ENCODE measurements at regions not wholly inside any gene's neighbourhood (a gene's known extent, or its start where the extent isn't known, plus 50 kb on each side); places are given as distances from the start of the nearest gene placed in this dataset.

DNA sequence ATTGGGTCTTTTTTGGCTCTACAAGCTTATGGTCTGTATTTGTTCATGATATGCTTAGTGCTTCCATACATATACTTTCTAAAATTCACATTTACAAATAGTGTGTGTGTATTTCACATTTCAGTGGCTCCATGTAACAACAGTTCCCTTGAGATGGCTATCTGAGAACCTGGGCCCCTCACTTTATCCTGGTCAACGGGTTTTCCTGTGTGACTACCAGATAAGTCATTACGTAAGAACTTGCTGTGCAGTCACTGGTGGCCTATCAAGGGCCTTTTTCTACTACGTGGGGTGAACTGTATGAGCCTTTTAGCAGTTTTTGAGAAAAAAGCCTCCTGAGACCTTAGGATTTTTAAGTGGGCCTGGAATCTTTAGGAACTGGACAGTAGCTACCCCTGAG, 454.1 kb downstream of the PCNX1 start:
- H3K4me3 Mint-ChIP-seq: peak overlapping the region in 1 of 10 donors; percentile 52
- H3K27ac Mint-ChIP-seq: peak overlapping the region in 2 of 10 donors; percentile 40 to 81
- H3K36me3 Mint-ChIP-seq: peaks cover 3 to 18% (median 12%) of the 10 kb centered on the region in 3 donors
- ATAC-seq (no peak), DNase-seq (no peak)
- POLR2A ChIA-PET: no interaction called here
- H3K27me3 Mint-ChIP-seq: no peaks in the 10 kb centered on the region
- peaks cover 19 to 76% (median 45%) of the 10 kb centered on the region in 4 donors for H3K4me1 Mint-ChIP-seq
- H3K9me3 Mint-ChIP-seq: peaks cover 0 to 17% (median 2%) of the 10 kb centered on the region in 9 donors

DNA sequence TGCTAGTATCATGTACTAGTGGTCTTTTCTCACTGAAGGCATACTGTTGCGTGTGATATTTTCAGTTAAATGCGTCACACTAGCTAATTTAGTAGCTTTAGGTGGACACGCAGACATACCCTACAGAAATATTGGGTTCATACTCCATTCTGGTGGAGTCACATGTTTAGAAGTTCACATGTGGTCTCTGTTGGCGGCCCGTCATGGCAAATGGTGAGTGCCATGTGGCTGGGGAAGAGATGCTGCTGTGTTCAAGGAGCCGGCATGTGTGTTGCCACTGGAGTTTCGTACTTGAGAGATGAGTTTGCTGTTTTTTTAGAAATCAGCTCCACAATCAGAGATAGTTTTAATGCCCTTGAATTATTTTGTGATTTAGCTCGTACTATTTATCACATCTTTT, 454.6 kb downstream of the PCNX1 start:
- no peak for DNase-seq
- H3K36me3 Mint-ChIP-seq: peaks cover 3 to 18% (median 12%) of the 10 kb centered on the region in 3 donors
- H3K9me3 Mint-ChIP-seq: peaks cover 0 to 17% (median 2%) of the 10 kb centered on the region in 9 donors
- POLR2A ChIA-PET: no interaction called here
- H3K27ac Mint-ChIP-seq: peak overlapping the region in 2 of 10 donors; percentile 33 to 81
- peaks cover 19 to 78% (median 45%) of the 10 kb centered on the region in 4 donors for H3K4me1 Mint-ChIP-seq
- no peaks in the 10 kb centered on the region for H3K27me3 Mint-ChIP-seq
- ATAC-seq: no peak
- H3K4me3 Mint-ChIP-seq: no peak overlapping the region

DNA sequence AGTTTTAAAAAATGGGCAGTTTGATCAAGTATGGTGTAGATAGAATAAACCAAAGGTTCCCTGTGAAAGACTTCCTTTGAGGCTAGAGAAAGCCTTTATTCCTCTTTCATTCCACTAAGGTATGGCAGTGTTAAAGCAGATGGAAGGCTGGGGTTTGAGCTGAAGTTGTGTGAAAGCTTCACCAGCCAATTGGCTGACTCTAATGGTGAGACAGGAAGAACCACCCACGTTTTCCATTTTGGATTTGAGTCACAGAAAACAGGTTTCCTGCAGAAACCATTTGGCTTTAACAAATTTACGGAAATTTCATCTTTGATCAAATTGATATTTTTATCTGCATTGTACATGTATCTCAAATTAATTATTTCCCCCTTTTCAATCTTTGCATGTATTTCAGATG, 455.0 kb downstream of the PCNX1 start:
- H3K4me3 Mint-ChIP-seq: no peak overlapping the region
- peaks cover 19 to 75% (median 45%) of the 10 kb centered on the region in 4 donors for H3K4me1 Mint-ChIP-seq
- POLR2A ChIA-PET: no interaction called here
- peaks cover 3 to 18% (median 12%) of the 10 kb centered on the region in 3 donors for H3K36me3 Mint-ChIP-seq
- H3K27ac Mint-ChIP-seq: peak overlapping the region in 2 of 10 donors; percentile 70 to 81
- H3K9me3 Mint-ChIP-seq: peaks cover 0 to 17% (median 2%) of the 10 kb centered on the region in 9 donors
- DNase-seq: no peak
- ATAC-seq: no peak
- no peaks in the 10 kb centered on the region for H3K27me3 Mint-ChIP-seq

GRCh38 chr14:71362920-71363584, 455.8 kb downstream of the PCNX1 start:
- Mint-ChIP-seq H3K27ac (peak overlapping the region in 5 of 10 donors; percentile 1 to 81 (median 69)), H3K4me3 (no peak overlapping the region), H3K4me1 (peaks cover 19 to 75% (median 45%) of the 10 kb centered on the region in 4 donors), H3K9me3 (peaks cover 0 to 17% (median 2%) of the 10 kb centered on the region in 9 donors), H3K36me3 (peaks cover 2 to 13% (median 12%) of the 10 kb centered on the region in 3 donors), H3K27me3 (no peaks in the 10 kb centered on the region)
- no peak for ATAC-seq
- POLR2A ChIA-PET: no interaction called here
- DNase-seq: no peak

- Mint-ChIP-seq H3K27me3 (no peaks in the 10 kb centered on the region), H3K4me3 (peak overlapping the region in 1 of 10 donors; percentile 36), H3K9me3 (peaks cover 0 to 6% (median under 1%) of the 10 kb centered on the region in 9 donors), H3K27ac (peak overlapping the region in 5 of 10 donors; percentile 18 to 81 (median 29)), H3K36me3 (peaks cover 0 to 5% (median 1%) of the 10 kb centered on the region in 3 donors), H3K4me1 (peaks cover 15 to 64% (median 35%) of the 10 kb centered on the region in 4 donors)
- ATAC-seq (no peak), DNase-seq (no peak)
- POLR2A ChIA-PET: no interaction called here
Measured at GRCh38 chr14:71363946-71364925, 457.0 kb downstream of the PCNX1 start.

GRCh38 chr14:71365361-71365760, 458.1 kb downstream of the PCNX1 start:
- POLR2A ChIA-PET: no interaction called here
- Mint-ChIP-seq H3K27ac (peak overlapping the region in 5 of 10 donors; percentile 5 to 81 (median 64)), H3K36me3 (peaks cover 0 to 4% (median 0%) of the 10 kb centered on the region in 3 donors), H3K4me3 (no peak overlapping the region), H3K9me3 (no peaks in the 10 kb centered on the region), H3K27me3 (no peaks in the 10 kb centered on the region), H3K4me1 (peaks cover 11 to 56% (median 29%) of the 10 kb centered on the region in 4 donors)
- no peak for ATAC-seq
- no peak for DNase-seq

DNA sequence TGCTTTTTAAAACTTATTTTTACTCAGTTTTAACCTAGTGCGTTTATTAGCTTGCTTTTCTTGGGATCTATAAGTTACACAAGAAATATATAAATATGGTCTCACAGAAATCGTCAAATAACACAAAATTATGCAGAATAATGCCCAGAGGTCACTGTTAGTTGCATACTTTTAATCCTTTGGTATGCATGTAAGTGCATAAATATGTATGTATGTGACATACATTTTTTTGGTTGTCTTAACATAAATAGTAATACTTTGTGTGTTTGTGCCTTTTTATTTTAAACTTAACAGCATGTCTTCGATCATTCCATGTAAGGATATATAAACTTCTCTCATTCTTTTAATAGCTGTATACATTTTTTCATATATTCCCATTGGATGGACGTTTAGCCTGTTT, 459.6 kb downstream of the PCNX1 start:
- no peak for ATAC-seq
- no peak overlapping the region for H3K4me3 Mint-ChIP-seq
- H3K36me3 Mint-ChIP-seq: peaks cover 0 to 4% (median 0%) of the 10 kb centered on the region in 3 donors
- no peak for DNase-seq
- no peaks in the 10 kb centered on the region for H3K27me3 Mint-ChIP-seq
- peaks cover 12 to 52% (median 28%) of the 10 kb centered on the region in 4 donors for H3K4me1 Mint-ChIP-seq
- H3K27ac Mint-ChIP-seq: no peak overlapping the region
- H3K9me3 Mint-ChIP-seq: no peaks in the 10 kb centered on the region
- POLR2A ChIA-PET: interaction anchor here (0.7 kb wide), 1 partner anchor 224 kb away, joined by 5 read pairs; no protein-coding TSS in a partner anchor

DNA sequence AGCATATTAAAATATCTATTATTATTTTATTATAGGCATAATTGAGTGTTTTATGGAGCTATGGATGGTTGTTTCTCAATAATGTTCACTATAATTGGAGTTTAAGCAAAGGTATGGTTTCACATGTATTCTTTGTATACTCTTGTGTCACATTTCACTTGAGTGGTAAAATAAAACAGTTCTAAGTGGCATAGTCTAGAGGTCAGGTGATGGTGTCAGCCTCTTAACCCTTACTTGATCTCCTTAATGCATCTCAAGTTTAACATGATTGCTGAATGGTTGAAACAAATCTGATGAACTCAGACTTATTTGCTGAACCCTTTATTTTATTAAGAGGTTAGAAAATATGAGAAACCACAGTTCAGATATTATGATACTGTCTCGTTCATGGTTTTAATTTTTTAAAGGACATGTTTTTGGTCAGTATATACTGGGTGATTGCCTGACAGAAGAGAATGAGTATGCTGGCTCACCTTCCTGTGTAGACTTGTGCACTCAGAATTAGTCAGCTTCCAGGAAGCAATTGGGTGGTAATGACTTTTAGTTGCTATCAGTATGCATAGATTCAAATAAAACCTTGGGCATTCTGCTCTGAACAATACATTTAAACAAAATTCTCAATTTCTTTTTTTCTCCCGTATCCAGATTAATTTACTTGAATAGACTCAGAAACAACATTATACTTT, 464.6 kb downstream of the PCNX1 start:
- peak overlapping the region in 1 of 10 donors; percentile 0 for H3K27ac Mint-ChIP-seq
- peaks cover 5 to 37% (median 23%) of the 10 kb centered on the region in 4 donors for H3K4me1 Mint-ChIP-seq
- H3K4me3 Mint-ChIP-seq: peak overlapping the region in 1 of 10 donors; percentile 5
- no peaks in the 10 kb centered on the region for H3K27me3 Mint-ChIP-seq
- DNase-seq: no peak
- H3K9me3 Mint-ChIP-seq: peaks cover 0 to 5% (median 0%) of the 10 kb centered on the region in 9 donors
- ATAC-seq: no peak
- POLR2A ChIA-PET: no interaction called here
- H3K36me3 Mint-ChIP-seq: peaks cover 0 to 7% (median 0%) of the 10 kb centered on the region in 3 donors

DNA sequence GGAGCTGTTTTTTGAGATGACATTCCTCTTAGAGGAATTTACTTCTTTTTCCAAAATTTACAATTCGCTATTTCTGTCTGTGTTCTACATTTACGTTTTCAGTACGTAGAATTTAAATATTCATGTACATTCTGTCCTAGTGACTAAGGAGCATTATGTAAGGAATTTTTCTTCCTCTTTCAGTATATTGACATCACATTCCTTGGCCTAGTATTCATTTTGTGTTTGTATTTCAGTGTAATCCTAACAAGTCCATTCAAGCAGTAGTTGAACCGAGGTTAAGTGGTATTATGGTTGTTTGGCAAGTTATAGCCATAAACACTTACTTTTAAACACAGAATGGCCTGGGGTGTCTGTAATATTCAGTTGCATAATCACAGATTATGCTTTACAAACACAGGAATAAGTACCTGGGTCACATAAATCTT, 465.2 kb downstream of the PCNX1 start:
- H3K36me3 Mint-ChIP-seq: peaks cover 0 to 7% (median 0%) of the 10 kb centered on the region in 3 donors
- peaks cover 5 to 37% (median 23%) of the 10 kb centered on the region in 4 donors for H3K4me1 Mint-ChIP-seq
- POLR2A ChIA-PET: no interaction called here
- H3K27ac Mint-ChIP-seq: peak overlapping the region in 1 of 10 donors; percentile 0
- H3K9me3 Mint-ChIP-seq: peaks cover 0 to 6% (median 0%) of the 10 kb centered on the region in 9 donors
- ATAC-seq (no peak), DNase-seq (no peak)
- H3K4me3 Mint-ChIP-seq: no peak overlapping the region
- no peaks in the 10 kb centered on the region for H3K27me3 Mint-ChIP-seq

GRCh38 chr14:71373773-71374172, 466.5 kb downstream of the PCNX1 start:
- Mint-ChIP-seq H3K27ac (peak overlapping the region in 2 of 10 donors; percentile 53 to 65), H3K9me3 (peaks cover 0 to 19% (median 5%) of the 10 kb centered on the region in 9 donors), H3K36me3 (peaks cover 0 to 13% (median 6%) of the 10 kb centered on the region in 3 donors), H3K4me1 (peaks cover 8 to 50% (median 36%) of the 10 kb centered on the region in 4 donors), H3K27me3 (no peaks in the 10 kb centered on the region), H3K4me3 (no peak overlapping the region)
- DNase-seq (no peak), ATAC-seq (no peak)
- POLR2A ChIA-PET: no interaction called here

GRCh38 chr14:71374989-71375388, 467.7 kb downstream of the PCNX1 start:
- Mint-ChIP-seq H3K36me3 (peaks cover 0 to 16% (median 6%) of the 10 kb centered on the region in 3 donors), H3K27ac (no peak overlapping the region)
- POLR2A ChIA-PET: no interaction called here

DNA sequence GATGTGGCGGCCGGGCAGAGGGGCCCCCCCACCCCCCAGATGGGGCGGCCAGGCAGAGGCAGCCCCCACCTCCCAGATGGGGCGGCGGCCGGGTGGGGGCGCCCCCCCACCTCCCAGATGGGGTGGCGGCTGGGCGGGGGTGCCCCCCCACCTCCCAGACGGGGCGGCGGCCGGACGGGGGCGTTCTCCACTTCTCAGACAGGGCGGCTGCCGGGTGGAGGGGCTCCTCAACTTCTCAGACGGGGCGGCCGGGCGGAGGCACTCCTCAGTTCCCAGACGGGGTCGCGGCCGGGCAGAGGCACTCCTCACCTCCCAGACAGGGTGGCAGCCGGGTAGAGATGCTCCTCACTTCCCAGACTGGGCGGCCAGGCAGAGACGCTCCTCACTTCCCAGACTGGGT, 469.8 kb downstream of the PCNX1 start:
- Mint-ChIP-seq H3K36me3 (peaks cover 0 to 16% (median 11%) of the 10 kb centered on the region in 3 donors), H3K27ac (peak overlapping the region in 1 of 10 donors; percentile 83), H3K9me3 (peaks cover 0 to 21% (median 5%) of the 10 kb centered on the region in 9 donors), H3K4me3 (no peak overlapping the region), H3K27me3 (no peaks in the 10 kb centered on the region), H3K4me1 (peaks cover 15 to 54% (median 36%) of the 10 kb centered on the region in 4 donors)
- ATAC-seq: no peak
- POLR2A ChIA-PET: no interaction called here
- DNase-seq: peak in 1 of 10 donors; percentile 4

More at GRCh38 chr14:71374989-71375388, 467.7 kb downstream of the PCNX1 start:
- H3K4me3 Mint-ChIP-seq: no peak overlapping the region
- H3K9me3 Mint-ChIP-seq: peaks cover 0 to 21% (median 5%) of the 10 kb centered on the region in 9 donors
- DNase-seq (no peak), ATAC-seq (no peak)
- H3K4me1 Mint-ChIP-seq: peaks cover 11 to 58% (median 41%) of the 10 kb centered on the region in 4 donors
- no peaks in the 10 kb centered on the region for H3K27me3 Mint-ChIP-seq

Data from naive thymus-derived CD8-positive, alpha-beta T cell (primary cell).